Fibroblast of lung (primary cell): ENCODE measurements at regions not wholly inside any gene's neighbourhood (a gene's known extent, or its start where the extent isn't known, plus 50 kb on each side); places are given as distances from the start of the nearest gene placed in this dataset.

Experiments
- DNase-seq, 2 donors: peaks; one replicate each; pipeline versions ENCODE4 v3.0.0 to v3.0.0-alpha.2; 2010; ENCODE audit warnings: low read depth in 2 of 2
- H2AFZ ChIP-seq: 2 replicates; pipeline ENCODE4 v1.5.1; 2012; ENCODE audit warnings: low read length, control low read depth, inconsistent platforms
- H3K27ac ChIP-seq: 2 replicates; pipeline ENCODE4 v1.5.1; 2011; ENCODE audit warnings: low read length, control low read depth; ENCODE audit not compliant: insufficient read depth
- H3K27me3 ChIP-seq: 2 replicates; pipeline ENCODE4 v1.5.1; 2011; ENCODE audit warnings: mild to moderate bottlenecking, low read length; ENCODE audit not compliant: control insufficient read depth, insufficient read depth
- H3K36me3 ChIP-seq: 2 replicates; pipeline ENCODE4 v1.5.1; 2011; ENCODE audit warnings: low read length; ENCODE audit not compliant: control insufficient read depth, insufficient read depth
- H3K4me1 ChIP-seq: 2 replicates; pipeline ENCODE4 v1.5.1; 2011; ENCODE audit warnings: low read length; ENCODE audit not compliant: control insufficient read depth, insufficient read depth; ENCODE audit errors: extremely low read depth
- H3K4me2 ChIP-seq: 2 replicates; pipeline ENCODE4 v1.5.1; 2011; ENCODE audit warnings: low read length, control low read depth; ENCODE audit not compliant: insufficient read depth; ENCODE audit errors: extremely low read depth
- H3K4me3 ChIP-seq, 4 experiments: fragments of 200-600 bp in 1 of 4; sonication (generic) in 1 of 4; replicated peaks in 1 of 4; 2 replicates each; pipeline ENCODE4 v1.5.1; 2011 to 2016; ENCODE audit warnings: low read length in 4 of 4, low read depth in 3 of 4, mild to moderate bottlenecking in 3 of 4, control low read depth in 2 of 4, inconsistent platforms in 1 of 4, mixed read lengths in 1 of 4; ENCODE audit not compliant: insufficient read depth in 1 of 4; ENCODE audit errors: control extremely low read depth in 1 of 4
- H3K79me2 ChIP-seq: 2 replicates; pipeline ENCODE4 v1.5.1; 2012; ENCODE audit warnings: mild to moderate bottlenecking, low read length, inconsistent platforms; ENCODE audit not compliant: control insufficient read depth, insufficient read depth
- H3K9ac ChIP-seq: 2 replicates; pipeline ENCODE4 v1.5.1; 2011; ENCODE audit warnings: mild to moderate bottlenecking, low read length, control low read depth; ENCODE audit not compliant: insufficient read depth
- H3K9me3 ChIP-seq: 2 replicates; pipeline ENCODE4 v1.5.1; 2012; ENCODE audit warnings: low read depth, low read length; ENCODE audit not compliant: control insufficient read depth, insufficient read depth
- H4K20me1 ChIP-seq: 2 replicates; pipeline ENCODE4 v1.5.1; 2011; ENCODE audit warnings: low read length; ENCODE audit not compliant: control insufficient read depth, insufficient read depth; ENCODE audit errors: extremely low read depth
- EZH2 ChIP-seq: IDR thresholded peaks from 2 replicates; pipeline ENCODE4 v1.5.1; 2012; ENCODE audit warnings: low read length, control low read depth, mild to moderate bottlenecking; ENCODE audit errors: missing control alignments
- TF ChIP-seq, protein P1 (sequence below), 2 donors: IDR thresholded peaks in 1 of 2; conservative IDR thresholded peaks in 1 of 2; 1 replicate in 1 of 2; 2 replicates in 1 of 2; pipeline ENCODE4 v1.5.1; 2011 to 2012; ENCODE audit warnings: low read length in 2 of 2, control low read depth in 1 of 2, inconsistent platforms in 1 of 2, low read depth in 1 of 2, mild to moderate bottlenecking in 1 of 2

- DNase-seq: no peak
- H3K9ac ChIP-seq: no peak overlapping the region
- TF ChIP-seq, protein P1, sequence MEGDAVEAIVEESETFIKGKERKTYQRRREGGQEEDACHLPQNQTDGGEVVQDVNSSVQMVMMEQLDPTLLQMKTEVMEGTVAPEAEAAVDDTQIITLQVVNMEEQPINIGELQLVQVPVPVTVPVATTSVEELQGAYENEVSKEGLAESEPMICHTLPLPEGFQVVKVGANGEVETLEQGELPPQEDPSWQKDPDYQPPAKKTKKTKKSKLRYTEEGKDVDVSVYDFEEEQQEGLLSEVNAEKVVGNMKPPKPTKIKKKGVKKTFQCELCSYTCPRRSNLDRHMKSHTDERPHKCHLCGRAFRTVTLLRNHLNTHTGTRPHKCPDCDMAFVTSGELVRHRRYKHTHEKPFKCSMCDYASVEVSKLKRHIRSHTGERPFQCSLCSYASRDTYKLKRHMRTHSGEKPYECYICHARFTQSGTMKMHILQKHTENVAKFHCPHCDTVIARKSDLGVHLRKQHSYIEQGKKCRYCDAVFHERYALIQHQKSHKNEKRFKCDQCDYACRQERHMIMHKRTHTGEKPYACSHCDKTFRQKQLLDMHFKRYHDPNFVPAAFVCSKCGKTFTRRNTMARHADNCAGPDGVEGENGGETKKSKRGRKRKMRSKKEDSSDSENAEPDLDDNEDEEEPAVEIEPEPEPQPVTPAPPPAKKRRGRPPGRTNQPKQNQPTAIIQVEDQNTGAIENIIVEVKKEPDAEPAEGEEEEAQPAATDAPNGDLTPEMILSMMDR (conservative IDR thresholded peaks at IDR 0.05 in 1 of 2, IDR thresholded peaks at IDR 0.05 in 1 of 2; ENCODE audit: low read depth in 1 of 2, low read length in 2 of 2): no peak
- no peak for TF ChIP-seq EZH2
Measured at GRCh38 chr17:79252886-79253285, 178.3 kb downstream of the ENGASE start.

GRCh38 chr17:79251824-79252223 lies 177.2 kb downstream of the ENGASE start:
- no peak for DNase-seq
- no peak overlapping the region for H3K9ac ChIP-seq

More at GRCh38 chr17:79252886-79253285, 178.3 kb downstream of the ENGASE start:
- no peak overlapping the region for H3K4me2 ChIP-seq
- no peak overlapping the region for H3K27ac ChIP-seq
- no peaks in the 10 kb centered on the region for H3K27me3 ChIP-seq
- no peaks in the 10 kb centered on the region for H4K20me1 ChIP-seq
- no peak overlapping the region for H3K4me3 ChIP-seq
- H3K4me1 ChIP-seq: no peaks in the 10 kb centered on the region
- no peaks in the 10 kb centered on the region for H3K79me2 ChIP-seq
- no peak overlapping the region for H2AFZ ChIP-seq
- H3K36me3 ChIP-seq: no peaks in the 10 kb centered on the region
- H3K9me3 ChIP-seq: no peaks in the 10 kb centered on the region

DNA sequence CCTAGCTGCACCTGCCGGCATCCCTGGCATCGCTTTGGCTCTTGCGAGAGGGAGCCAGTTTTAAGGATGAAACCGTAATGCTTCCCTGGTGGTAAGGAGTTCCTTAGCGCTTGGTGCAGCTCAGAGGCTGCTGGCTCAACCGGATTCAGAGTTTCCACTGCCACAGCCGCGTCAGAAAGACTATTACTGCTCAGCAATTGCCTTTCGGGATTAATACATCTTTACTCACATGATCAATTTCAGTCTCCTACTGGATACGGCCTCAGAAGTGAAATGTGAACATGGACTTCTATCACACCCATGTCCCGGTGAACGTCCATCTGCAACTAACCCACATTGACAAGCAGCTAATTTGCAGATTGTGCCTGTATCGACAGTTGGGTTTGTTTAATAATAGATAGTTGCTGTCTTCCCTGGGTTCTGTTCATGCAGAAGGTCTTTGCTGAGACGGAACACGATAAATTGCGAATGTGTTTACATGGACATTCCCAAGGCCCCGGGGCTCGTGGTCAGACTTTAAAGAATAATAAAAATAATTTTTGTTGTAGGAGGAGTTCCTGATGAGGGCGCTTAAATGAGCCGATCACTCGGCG lies 175.4 kb downstream of the ENGASE start:
- no peak overlapping the region for H3K9ac ChIP-seq
- H3K9me3 ChIP-seq: no peaks in the 10 kb centered on the region
- H2AFZ ChIP-seq: no peak overlapping the region
- no peaks in the 10 kb centered on the region for H3K27me3 ChIP-seq
- no peaks in the 10 kb centered on the region for H4K20me1 ChIP-seq
- DNase-seq: no peak
- no peaks in the 10 kb centered on the region for H3K4me1 ChIP-seq
- H3K27ac ChIP-seq: no peak overlapping the region
- no peaks in the 10 kb centered on the region for H3K36me3 ChIP-seq
- no peaks in the 10 kb centered on the region for H3K79me2 ChIP-seq
- H3K4me3 ChIP-seq: no peak overlapping the region
- no peak overlapping the region for H3K4me2 ChIP-seq
- TF ChIP-seq, protein P1 (conservative IDR thresholded peaks at IDR 0.05 in 1 of 2, IDR thresholded peaks at IDR 0.05 in 1 of 2; ENCODE audit: low read depth in 1 of 2, low read length in 2 of 2): no peak
- TF ChIP-seq EZH2: no peak

More at GRCh38 chr17:79251824-79252223, 177.2 kb downstream of the ENGASE start:
- Histone ChIP-seq H2AFZ (no peak overlapping the region), H3K4me3 (no peak overlapping the region), H3K36me3 (no peaks in the 10 kb centered on the region), H3K4me1 (no peaks in the 10 kb centered on the region), H3K27me3 (no peaks in the 10 kb centered on the region), H3K27ac (no peak overlapping the region), H3K79me2 (no peaks in the 10 kb centered on the region), H3K4me2 (no peak overlapping the region), H4K20me1 (no peaks in the 10 kb centered on the region), H3K9me3 (no peaks in the 10 kb centered on the region)
- TF ChIP-seq EZH2: no peak
- TF ChIP-seq, protein P1 (conservative IDR thresholded peaks at IDR 0.05 in 1 of 2, IDR thresholded peaks at IDR 0.05 in 1 of 2; ENCODE audit: low read depth in 1 of 2, low read length in 2 of 2): no peak
